ENCODE measurements at regions not wholly inside any gene's neighbourhood (a gene's known extent, or its start where the extent isn't known, plus 50 kb on each side); places are given as distances from the start of the nearest gene placed in this dataset.

DNA sequence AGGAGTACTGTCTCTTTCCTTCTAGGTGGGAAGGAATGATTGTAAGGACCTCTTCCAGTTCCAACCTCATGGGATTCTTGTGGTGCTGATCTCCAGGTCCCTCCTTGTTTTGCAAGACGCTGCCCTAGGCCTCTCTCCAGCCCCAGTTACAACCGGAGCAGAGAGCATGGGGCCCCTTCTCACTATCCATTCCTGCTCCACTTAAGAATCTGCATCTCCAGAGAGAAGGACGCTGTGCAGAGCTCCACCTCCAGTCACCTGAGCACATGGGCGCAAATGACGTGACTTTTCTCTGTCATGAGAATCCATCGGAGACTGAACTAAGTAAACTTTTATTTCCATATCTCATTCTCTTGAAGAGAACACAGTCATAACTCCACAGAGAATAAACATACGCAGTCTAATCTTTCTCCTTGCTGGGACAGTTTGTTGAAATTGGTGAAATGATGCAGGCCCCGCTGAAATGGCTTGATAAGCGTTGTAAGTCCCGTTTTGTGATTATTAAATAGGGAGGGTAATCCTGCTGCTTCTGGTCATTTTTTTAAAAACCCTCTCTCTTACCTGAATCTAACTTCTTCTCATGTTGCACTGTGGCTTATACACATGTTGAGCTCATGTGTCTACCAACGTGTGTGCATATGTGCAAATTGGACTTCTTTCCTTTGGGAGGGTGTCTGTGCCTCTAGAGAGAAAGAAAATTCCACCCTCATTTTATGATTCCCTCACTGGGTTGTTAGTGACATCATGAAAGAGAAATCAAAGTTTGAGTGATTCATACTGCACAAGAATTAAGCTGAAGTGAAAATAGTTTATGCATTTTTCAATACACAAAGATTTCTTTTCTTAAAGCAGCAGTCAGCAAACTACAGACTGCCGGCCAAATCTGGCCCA is 133.2 kb upstream of the TBX20 start:
- no peak for DNase-seq (ENCODE audit: low spot score)

DNA sequence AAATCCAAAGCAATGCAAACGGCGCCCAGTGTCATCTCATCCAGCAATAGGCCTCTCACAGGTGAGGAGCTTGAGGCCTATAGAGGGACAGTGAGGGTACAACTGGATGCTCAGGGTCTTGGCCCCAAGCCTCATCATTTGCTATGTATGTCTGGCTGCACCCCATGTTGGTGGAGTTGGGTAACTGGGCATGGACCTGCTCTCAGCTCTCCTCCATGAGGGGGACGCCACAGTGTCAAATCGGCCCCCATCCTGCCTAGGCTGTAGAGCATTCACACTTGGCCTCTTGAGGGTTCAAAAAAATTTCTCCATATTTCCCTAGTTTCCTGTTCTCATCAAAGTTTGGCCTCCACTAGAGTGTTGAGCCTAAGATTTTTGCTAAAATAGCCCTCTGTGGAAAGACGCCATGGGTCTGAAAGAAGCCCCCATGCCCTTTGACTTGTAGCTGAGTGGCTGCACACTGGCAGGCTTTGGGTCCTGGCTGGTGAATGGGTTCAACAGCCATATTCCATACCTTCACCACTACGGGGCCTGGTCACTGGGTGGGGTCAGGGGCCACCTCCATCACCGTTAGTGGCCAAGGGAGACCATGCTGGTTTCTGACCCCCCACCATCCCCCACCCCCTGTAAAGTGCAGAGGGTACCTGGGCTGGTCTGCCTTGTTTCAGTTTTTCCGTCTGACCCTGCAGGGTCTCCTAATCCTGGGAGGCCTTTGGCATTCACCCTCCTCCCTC is 132.3 kb upstream of the TBX20 start:
- no peak for DNase-seq (ENCODE audit: low spot score)

DNA sequence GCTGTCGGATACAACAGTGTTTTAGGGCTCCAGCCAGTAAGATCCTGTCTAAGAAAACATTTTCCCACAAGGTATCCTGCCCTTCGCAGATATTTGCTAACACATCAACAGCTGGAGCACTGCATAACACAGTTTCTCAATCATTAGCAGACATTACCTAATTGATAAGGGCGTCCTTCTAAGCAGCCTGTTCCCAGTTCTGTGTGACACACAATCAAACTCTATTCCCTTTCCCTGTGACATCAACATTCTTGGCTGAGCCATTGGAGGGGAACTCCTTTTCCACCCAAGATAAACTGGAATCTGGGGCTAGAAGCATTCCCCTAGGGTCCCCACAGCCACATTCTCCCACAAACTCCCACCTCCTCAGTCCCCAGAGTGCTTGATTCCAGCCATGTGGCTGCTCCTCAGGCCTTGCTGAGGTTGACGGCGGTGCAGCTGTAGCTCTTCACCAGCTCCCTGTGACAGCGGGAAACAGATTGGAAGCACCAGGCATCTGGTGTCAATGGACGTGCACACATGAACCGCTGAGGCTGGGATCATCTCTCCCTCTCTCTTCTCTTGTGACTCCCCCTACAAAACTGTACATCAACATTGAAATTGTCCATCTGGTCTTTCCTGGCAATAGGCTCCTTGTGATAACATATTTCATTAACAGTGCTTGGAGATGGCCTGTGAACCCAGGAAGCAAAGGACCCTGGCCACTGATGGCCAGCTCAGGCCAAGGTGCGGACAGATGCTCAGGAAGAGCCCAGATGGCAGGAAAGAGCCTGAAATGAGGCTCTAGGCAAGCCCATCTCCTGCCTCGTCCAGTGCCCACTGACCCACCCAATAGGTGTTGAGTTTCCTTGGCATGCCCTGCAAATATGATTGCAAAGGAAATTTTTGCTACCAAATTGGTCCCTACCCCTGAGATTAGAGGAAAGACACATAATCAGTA is 131.1 kb upstream of the TBX20 start:
- DNase-seq (ENCODE audit: low spot score), result no peak

DNA sequence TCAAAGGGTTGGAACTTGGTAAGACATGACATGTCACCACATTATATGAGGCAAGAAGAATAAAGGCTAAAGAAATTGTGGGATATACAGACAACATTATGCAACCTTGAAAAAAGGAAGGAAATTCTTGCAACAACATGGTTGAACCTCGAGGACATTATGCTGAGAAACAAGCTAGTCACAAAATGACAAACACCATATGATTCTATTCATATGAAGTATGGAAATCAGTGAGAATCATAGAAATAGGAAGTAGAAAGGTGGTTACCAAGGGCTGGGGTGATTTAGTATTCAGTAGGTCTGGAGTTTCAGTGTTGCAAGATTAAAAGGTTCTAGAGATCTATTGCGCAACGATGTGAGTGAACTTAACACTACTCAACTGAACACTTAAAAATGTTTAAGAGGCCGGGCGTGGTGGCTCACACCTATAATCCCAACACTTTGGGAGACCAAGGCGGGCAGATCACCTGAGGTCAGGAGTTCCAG is 126.9 kb upstream of the TBX20 start:
- DNase-seq (ENCODE audit: low spot score), result no peak

DNA sequence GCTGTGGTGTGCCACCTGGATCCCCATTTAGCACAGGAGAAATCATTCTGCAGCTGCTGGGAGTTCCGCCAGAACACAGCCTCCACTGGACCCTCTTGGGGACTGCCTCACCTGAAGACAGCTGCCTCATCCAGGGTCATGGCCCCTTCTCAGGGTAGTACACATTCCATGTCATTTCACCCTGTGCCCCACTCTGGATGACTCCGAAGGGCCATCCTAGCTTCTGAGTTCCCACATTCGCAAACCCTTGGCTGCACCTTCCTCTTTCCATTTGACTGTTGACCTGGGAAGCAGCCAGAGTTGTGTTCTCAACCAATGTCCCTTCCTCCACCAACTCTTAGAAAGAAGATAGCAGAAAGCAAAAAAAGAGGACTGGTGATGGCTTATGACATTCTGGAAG is 125.6 kb upstream of the TBX20 start:
- DNase-seq (ENCODE audit: low spot score), result no peak

DNA sequence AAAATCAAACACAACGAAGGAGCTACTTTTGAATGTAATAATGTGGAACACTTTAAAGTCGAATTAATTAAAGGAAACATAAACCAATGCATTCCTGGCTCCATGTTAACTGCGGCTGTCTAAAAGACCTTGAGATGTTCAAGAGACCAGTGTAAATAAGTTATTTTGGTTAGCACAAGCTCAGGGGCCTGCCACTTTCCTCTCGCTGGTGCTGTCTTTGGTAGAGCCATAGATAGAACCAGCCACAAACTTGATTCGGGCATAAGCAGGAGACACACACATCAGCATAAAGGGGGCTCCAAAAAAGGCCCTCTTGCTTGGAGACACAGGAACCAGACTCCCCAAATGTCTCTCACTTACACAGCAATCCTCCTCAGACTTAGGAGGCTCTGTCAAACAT is 121.6 kb upstream of the TBX20 start:
- no peak for DNase-seq (ENCODE audit: low spot score)

DNA sequence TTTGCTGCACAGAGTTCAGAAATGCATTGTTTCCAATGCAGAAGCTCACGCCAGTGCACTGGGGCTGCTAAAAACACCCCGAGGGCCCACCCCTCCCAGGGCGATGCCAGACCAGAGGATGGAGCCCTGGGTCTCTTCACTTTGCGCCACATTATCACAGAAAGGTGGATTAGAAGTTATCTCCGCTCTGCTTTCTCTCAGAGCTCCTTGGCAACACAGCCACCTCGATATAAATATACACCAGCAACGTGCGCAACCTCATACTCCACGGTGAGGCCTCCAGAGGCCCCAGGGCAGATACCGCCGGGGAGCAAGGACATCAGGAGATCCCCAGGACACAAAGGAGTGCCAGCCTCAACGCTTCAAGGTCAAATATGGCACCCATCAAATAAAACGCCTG is 121.0 kb upstream of the TBX20 start:
- DNase-seq (ENCODE audit: low spot score), result no peak

DNA sequence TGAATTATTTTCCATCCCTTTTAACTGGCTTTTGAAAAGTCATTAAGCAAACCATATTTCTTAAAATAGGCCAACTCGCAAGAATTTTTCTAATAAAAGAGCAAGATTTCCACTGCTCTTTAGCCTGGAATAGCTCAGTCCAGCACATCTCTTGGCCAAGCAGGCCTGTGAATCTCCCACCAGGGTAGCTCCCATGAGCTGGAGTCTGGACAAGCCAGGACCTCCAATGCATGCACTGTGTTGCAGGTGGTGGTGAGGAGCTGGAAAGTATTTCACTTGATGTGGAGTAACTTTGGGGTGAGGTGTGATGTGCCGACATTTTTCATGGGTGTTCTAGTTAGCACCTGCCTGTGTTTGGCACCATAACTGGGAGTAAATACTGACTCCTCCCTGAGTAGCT is 117.3 kb upstream of the TBX20 start:
- DNase-seq (ENCODE audit: low spot score), result no peak

DNA sequence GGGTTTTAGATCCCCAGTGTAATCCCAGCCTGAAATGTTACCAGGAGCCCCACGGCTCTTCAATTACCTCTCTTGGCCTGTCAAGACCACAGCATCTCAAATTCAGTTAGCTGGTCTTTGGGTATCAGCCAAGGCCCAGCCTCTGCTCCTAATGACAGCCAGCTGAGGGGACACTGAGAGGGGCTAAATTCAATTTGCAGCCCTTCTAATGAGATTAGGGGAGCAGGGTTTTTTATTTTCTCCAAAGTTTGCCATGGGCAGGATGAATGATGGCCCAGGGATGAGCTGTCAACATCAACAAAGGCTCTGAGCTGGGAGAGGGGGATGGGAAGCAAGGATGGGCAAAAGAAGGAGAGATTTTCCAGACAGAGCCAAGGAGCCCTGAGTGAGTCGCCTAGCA is 116.8 kb upstream of the TBX20 start:
- no peak for DNase-seq (ENCODE audit: low spot score)

DNA sequence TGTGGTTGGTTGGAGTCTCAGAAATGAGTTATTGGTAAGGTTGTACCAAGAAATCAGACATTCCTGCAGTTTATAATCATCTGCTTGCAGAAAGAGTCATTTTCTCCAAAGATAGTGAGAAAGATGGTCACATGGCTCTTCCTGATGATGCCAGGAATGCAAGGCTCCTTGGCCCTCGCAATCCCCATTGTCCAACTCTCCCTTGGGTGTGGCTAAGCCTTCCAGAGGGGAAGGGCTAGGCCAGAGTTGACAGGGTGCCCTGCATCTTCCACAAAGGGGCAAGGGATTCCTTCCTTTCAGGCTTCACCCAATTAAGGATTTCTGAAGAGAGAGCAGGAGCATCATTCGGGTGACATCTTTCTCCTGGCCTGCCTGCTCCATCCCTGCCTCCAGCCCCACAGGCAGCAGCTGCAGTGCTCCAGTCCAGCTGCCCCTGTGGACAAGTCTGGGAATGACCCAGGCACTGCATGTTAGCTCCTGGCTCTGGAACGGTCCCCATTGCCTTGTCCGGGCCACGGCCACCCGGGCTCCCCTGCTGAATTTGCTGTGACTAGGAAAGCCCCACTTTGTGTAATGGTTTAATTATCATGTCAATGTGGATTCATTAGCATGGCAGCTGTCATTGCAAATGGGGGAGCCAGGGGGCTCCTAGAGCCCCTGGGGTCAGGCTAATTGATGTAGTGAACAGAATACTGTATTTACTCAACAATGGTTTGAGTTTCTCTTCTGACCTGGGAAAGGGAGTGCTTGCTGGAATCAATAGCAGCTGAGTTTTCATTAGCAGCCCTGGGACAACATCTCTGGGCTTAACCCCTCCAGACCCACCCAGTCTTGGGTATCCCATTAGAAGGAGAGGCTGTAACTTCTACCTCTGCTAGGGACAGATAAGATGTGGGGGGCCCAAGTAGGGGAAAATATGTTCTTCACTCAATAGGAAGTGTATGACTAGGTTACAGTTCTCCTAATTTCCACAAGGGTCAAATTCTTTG is 112.6 kb upstream of the TBX20 start:
- DNase-seq (ENCODE audit: low spot score), result no peak

DNA sequence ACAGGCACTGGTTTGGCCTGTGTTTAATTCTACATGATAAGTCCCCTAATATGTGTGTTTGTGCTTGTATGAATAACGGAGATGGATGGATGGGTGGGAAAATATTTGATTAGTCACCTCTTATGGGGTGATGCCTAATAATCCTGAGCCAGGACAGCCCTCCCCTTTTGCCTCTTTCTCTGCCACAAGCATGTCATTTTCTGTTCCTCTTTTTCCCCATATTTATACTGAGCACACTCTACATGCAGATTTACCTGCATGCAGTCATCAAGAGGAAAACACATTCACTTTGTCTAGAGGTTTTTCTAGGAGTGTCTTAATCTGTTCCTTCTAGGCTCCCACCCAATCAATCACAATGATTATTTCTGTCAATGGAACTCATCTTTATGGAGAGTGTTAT is 111.6 kb upstream of the TBX20 start:
- no peak for DNase-seq (ENCODE audit: low spot score)

DNA sequence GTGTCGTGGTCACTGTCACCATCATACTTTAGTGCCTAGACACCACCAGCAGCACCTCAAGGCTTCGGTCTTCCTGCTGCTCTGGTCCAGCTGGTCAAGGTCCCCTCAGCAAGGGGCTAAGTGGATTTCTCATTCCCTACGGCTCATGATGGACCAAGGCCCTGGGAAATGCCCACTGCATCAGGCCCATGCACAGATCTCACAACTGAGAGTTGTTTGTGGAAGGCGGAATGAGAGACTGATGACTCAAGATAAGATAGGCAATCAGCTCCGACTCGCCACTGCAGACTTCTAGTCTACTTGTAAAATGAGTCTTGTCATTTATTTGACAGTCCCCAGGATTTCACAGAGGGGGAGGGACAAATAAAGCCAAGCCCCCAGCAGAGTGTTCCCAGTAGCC is 108.4 kb upstream of the TBX20 start:
- DNase-seq (ENCODE audit: low spot score), result no peak

DNA sequence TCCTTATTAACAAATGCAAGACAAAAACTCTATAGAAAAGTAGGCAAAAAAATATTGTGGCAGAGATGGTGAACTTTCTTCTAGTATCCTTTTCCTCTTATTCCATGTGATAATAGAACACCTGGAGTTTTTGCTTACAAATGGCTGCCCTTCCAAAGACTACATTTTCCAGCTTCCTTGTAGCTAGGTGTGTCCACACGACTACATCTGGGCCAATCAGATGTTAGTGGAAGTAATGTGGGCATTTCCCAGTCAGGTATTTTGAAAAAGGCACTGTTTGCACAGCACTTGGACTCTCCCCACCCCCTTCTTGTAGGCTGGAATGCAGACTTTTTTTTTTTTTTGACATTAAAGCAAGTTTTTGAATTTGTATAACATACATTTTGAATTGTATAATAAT is 105.5 kb upstream of the TBX20 start:
- no peak for DNase-seq (ENCODE audit: low spot score)

DNA sequence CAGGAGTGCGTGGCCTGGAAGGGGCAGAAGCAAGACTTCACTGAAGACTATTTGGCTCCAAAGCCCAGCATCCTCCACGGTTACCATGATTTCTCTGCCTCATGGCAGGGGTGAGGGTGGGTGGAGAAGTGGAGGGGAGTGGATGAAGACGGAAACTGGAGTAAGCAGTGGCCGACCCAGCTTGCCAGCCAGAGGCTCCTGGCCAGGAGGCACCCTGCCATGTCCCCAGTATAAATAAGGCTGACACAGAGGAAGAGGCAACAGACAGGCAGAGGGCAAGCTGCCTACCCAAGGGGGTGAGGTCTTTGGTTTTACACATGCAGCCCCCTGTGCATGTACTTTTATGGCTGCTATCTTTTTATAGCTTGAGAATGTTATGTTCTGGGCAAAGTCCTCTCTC is 102.6 kb upstream of the TBX20 start:
- DNase-seq (ENCODE audit: low spot score), result no peak

DNA sequence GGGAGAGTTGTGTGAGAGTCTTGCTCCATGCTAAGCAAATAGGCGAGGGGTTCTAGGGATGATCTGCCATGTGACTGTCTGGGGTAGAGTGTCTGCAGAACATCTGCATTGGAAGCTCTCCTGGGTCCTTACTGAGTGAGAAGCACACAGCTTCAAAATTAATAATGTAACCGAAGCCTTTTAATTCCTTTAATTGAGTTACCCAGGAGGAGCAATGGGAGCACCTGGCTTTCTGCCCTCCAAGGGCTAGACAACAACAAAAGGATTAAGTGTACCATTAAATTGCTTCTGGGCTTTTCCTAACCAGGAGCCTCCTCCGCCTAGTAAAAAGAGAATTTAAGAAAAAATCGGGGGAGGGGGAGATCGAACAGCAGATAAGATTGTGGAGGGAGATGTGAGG is 102.0 kb upstream of the TBX20 start:
- no peak for DNase-seq (ENCODE audit: low spot score)

DNA sequence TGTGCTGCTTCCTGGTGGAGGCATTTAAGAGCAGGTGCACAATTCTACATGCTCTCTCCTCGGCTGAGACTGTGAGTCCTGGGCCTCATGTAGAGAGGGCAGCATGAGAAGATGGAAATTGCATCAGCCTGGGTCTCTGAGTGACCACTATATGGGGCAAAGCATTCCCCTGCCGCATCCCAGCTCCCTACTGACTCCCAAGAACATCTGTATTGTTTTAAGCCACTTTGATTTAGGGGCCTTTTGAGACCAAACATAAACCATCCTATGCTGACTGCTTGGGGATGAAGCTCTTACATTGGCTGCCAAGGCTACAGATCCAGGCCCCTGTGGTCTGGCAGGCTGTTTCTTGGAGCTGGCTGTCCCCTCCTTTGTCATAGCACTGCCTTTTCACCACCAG is 101.3 kb upstream of the TBX20 start:
- no peak for DNase-seq (ENCODE audit: low spot score)

DNA sequence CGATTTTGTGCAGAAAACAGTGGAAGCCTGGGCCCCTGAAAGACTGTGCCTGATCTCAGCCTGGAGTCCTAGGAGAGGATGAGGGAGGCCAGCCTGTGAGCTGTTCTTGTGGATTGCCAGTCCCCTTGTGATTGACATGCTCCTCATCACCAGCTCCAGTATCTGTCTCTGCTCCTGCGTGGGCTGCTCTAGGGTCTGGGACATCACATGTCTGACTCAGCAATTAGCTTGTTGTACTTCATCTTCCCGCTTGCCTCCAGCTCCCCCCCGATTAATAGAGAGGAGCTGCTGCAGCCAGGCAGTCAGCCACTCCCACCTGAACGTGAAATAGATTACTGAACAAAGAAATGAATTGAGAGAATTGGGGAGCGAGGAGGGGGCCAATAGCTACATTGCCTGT is 99.6 kb upstream of the TBX20 start:
- DNase-seq (ENCODE audit: low spot score), result no peak

DNA sequence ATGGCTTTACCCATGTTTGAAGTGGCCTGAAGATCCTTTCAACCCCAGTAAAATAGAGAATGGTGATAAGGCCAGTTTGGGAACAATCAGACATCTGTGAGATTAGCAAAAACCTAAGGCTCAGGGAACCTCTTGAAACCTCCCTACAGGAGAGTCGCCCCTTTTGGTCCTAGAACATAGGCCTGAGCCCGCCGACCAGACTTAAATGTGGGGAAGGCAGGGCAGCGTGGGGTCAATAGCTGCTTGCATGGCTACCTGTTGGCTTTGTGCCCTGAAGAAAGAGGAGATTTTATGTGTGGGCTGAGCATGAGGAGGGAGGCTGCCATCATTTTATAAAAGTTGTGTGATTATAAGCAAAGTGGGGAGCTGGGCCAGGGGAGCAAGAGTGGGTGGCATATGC is 97.6 kb upstream of the TBX20 start:
- no peak for DNase-seq (ENCODE audit: low spot score)

DNA sequence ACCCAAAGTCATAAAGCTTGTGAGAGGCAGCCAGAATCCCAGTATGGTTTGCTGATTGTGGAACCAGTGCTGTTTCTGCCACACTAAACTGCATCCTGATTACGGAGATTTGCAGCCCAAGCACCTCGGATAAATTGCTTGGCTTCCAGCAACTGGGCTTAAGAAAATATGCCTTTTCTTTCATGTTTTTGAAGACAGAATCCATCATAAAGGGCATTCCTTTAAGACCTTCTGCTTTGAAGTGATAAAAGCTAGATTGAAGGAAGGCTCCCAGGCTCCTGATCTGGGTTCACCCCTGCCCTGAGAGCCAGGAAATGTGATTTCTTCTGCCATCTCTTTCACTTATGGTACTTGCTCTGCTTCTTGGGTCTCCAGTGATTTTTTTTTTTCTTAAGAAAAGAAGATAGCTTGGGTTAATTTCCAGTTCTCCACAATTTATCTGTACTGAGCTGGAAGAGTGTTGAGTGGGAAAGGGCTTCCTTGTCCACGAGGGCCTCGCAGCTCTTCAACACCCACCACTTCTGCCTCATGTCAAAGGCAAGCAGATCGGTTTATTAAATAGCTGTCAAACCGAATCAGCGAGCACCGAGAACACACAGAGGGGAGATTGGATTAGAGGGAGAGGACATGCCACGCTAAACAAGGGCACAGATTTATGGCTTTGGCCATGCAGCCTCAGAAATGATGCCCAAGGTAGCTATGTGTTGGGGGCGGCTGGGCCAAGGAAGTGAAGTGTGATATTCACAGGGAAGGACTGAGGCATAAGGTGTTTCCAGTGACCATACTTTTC is 94.9 kb upstream of the TBX20 start:
- no peak for DNase-seq (ENCODE audit: low spot score)

DNA sequence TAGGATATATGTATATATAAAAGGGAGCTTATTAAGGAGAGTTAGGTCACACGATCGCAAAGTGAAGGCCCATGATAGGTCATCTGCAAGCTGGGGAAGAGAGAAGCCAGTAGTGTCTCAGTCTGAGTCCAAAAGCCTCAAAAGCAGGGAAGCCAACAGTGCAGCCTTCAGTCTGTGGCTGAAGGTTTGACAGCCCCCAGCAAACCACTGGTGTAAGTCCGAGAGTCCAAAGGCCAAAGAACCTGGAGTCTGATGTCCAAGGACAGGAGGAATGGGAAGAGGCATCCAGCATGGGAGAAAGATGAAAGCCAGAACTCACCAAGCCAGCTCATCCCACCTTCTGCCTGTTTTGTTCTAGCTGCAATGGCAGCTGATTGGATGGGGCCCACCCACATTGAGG is 88.9 kb upstream of the TBX20 start:
- no peak for DNase-seq (ENCODE audit: low spot score)

All from CD4-positive, alpha-beta T cell treated with Interleukin-15 for 4 hours (primary cell).